ENCODE measurements at regions not wholly inside any gene's neighbourhood (a gene's known extent, or its start where the extent isn't known, plus 50 kb on each side); places are given as distances from the start of the nearest gene placed in this dataset.
"Not testable (repeated sequence)": the region's sequence is repeated elsewhere in the genome, so short reads cannot be mapped to it uniquely, and the experiment has no call there.

- DNase-seq = no peak
Measured at GRCh38 chr2:172295677-172296076, 131.7 kb upstream of the ITGA6 start.

GRCh38 chr2:172296267-172297046 is 130.9 kb upstream of the ITGA6 start:
- no peak for DNase-seq

GRCh38 chr2:172297531-172297930 is 129.9 kb upstream of the ITGA6 start:
- no peak for DNase-seq

- DNase-seq = no peak
Measured at GRCh38 chr2:172297950-172298349, 129.4 kb upstream of the ITGA6 start.

GRCh38 chr2:172299741-172300140 is 127.6 kb upstream of the ITGA6 start:
- DNase-seq = no peak

GRCh38 chr2:172300851-172301250 is 126.5 kb upstream of the ITGA6 start:
- DNase-seq = no peak

GRCh38 chr2:172305066-172305465 is 122.3 kb upstream of the ITGA6 start:
- DNase-seq = no peak

- DNase-seq = no peak
Measured at GRCh38 chr2:172307800-172308199, 119.6 kb upstream of the ITGA6 start.

- DNase-seq = no peak
Measured at GRCh38 chr2:172308253-172308935, 119.0 kb upstream of the ITGA6 start.

- no peak for DNase-seq
Measured at GRCh38 chr2:172311921-172312345, 115.5 kb upstream of the ITGA6 start.

- DNase-seq = no peak
Measured at GRCh38 chr2:172313715-172314341, 113.6 kb upstream of the ITGA6 start.

- not testable (repeated sequence) for DNase-seq
Measured at GRCh38 chr2:172315070-172315469, 112.3 kb upstream of the ITGA6 start.

- DNase-seq = no peak
Measured at GRCh38 chr2:172322049-172322448, 105.3 kb upstream of the ITGA6 start.

- no peak for DNase-seq
Measured at GRCh38 chr2:172323256-172323655, 104.1 kb upstream of the ITGA6 start.

GRCh38 chr2:172323861-172324597 is 103.4 kb upstream of the ITGA6 start:
- DNase-seq = no peak

GRCh38 chr2:172326211-172326509 is 101.2 kb upstream of the ITGA6 start:
- DNase-seq = no peak

GRCh38 chr2:172328103-172328841 is 99.1 kb upstream of the ITGA6 start:
- no peak for DNase-seq

GRCh38 chr2:172329416-172329773 is 98.0 kb upstream of the ITGA6 start:
- DNase-seq = no peak

GRCh38 chr2:172329774-172330671 is 97.4 kb upstream of the ITGA6 start:
- no peak for DNase-seq

GRCh38 chr2:172332507-172332906 is 94.9 kb upstream of the ITGA6 start:
- no peak for DNase-seq

- no peak for DNase-seq
Measured at GRCh38 chr2:172333235-172333977, 94.0 kb upstream of the ITGA6 start.
